ENCODE measurements at regions not wholly inside any gene's neighbourhood (a gene's known extent, or its start where the extent isn't known, plus 50 kb on each side); places are given as distances from the start of the nearest gene placed in this dataset.

GRCh38 chr7:41346878-41347277, 356.0 kb downstream of the INHBA start:
- H3K4me1 ChIP-seq (ENCODE audit: control insufficient read depth, insufficient read depth, low read length), result no peaks in the 10 kb centered on the region
- H3K9me3 ChIP-seq (ENCODE audit: control insufficient read depth, insufficient read depth, low read depth, low read length), result peaks cover 6% of the 10 kb centered on the region; the same call in 1 of the 2 replicates
- H3K27me3 ChIP-seq (ENCODE audit: control insufficient read depth, insufficient read depth, low read length), result no peaks in the 10 kb centered on the region
- H3K27ac ChIP-seq (ENCODE audit: low read depth, low read length), result no peak overlapping the region
- no peak overlapping the region for H3K9ac ChIP-seq (ENCODE audit: low read length)
- no peak overlapping the region for H3K4me3 ChIP-seq (ENCODE audit: low read depth, low read length)
- H3K36me3 ChIP-seq (ENCODE audit: control insufficient read depth, insufficient read depth, low read length), result no peaks in the 10 kb centered on the region

GRCh38 chr7:41339913-41340676, 362.8 kb downstream of the INHBA start:
- Histone ChIP-seq H3K4me1 (ENCODE audit: control insufficient read depth, insufficient read depth, low read length) (no peaks in the 10 kb centered on the region), H3K9me3 (ENCODE audit: control insufficient read depth, insufficient read depth, low read depth, low read length) (no peaks in the 10 kb centered on the region), H3K27me3 (ENCODE audit: control insufficient read depth, insufficient read depth, low read length) (no peaks in the 10 kb centered on the region), H3K36me3 (ENCODE audit: control insufficient read depth, insufficient read depth, low read length) (no peaks in the 10 kb centered on the region), H3K9ac (ENCODE audit: low read length) (no peak overlapping the region), H3K27ac (ENCODE audit: low read depth, low read length) (no peak overlapping the region), H3K4me3 (ENCODE audit: low read depth, low read length) (no peak overlapping the region)

GRCh38 chr7:41336981-41337380, 365.9 kb downstream of the INHBA start:
- Histone ChIP-seq H3K27ac (ENCODE audit: low read depth, low read length) (no peak overlapping the region), H3K36me3 (ENCODE audit: control insufficient read depth, insufficient read depth, low read length) (no peaks in the 10 kb centered on the region), H3K27me3 (ENCODE audit: control insufficient read depth, insufficient read depth, low read length) (no peaks in the 10 kb centered on the region), H3K4me3 (ENCODE audit: low read depth, low read length) (no peak overlapping the region), H3K9ac (ENCODE audit: low read length) (no peak overlapping the region), H3K9me3 (ENCODE audit: control insufficient read depth, insufficient read depth, low read depth, low read length) (no peaks in the 10 kb centered on the region), H3K4me1 (ENCODE audit: control insufficient read depth, insufficient read depth, low read length) (no peaks in the 10 kb centered on the region)

- Histone ChIP-seq H3K27ac (ENCODE audit: low read depth, low read length) (no peak overlapping the region), H3K4me1 (ENCODE audit: control insufficient read depth, insufficient read depth, low read length) (no peaks in the 10 kb centered on the region), H3K9ac (ENCODE audit: low read length) (no peak overlapping the region), H3K27me3 (ENCODE audit: control insufficient read depth, insufficient read depth, low read length) (no peaks in the 10 kb centered on the region), H3K9me3 (ENCODE audit: control insufficient read depth, insufficient read depth, low read depth, low read length) (no peaks in the 10 kb centered on the region), H3K4me3 (ENCODE audit: low read depth, low read length) (no peak overlapping the region), H3K36me3 (ENCODE audit: control insufficient read depth, insufficient read depth, low read length) (no peaks in the 10 kb centered on the region)
Observed at GRCh38 chr7:41336455-41336952, 366.4 kb downstream of the INHBA start.

GRCh38 chr7:41334071-41334862, 368.6 kb downstream of the INHBA start:
- Histone ChIP-seq H3K4me1 (ENCODE audit: control insufficient read depth, insufficient read depth, low read length) (no peaks in the 10 kb centered on the region), H3K9me3 (ENCODE audit: control insufficient read depth, insufficient read depth, low read depth, low read length) (no peaks in the 10 kb centered on the region), H3K36me3 (ENCODE audit: control insufficient read depth, insufficient read depth, low read length) (no peaks in the 10 kb centered on the region), H3K9ac (ENCODE audit: low read length) (no peak overlapping the region), H3K4me3 (ENCODE audit: low read depth, low read length) (no peak overlapping the region), H3K27me3 (ENCODE audit: control insufficient read depth, insufficient read depth, low read length) (no peaks in the 10 kb centered on the region), H3K27ac (ENCODE audit: low read depth, low read length) (no peak overlapping the region)

GRCh38 chr7:41333511-41333910, 369.4 kb downstream of the INHBA start:
- Histone ChIP-seq H3K9me3 (ENCODE audit: control insufficient read depth, insufficient read depth, low read depth, low read length) (no peaks in the 10 kb centered on the region), H3K27ac (ENCODE audit: low read depth, low read length) (no peak overlapping the region), H3K4me3 (ENCODE audit: low read depth, low read length) (no peak overlapping the region), H3K9ac (ENCODE audit: low read length) (no peak overlapping the region), H3K4me1 (ENCODE audit: control insufficient read depth, insufficient read depth, low read length) (no peaks in the 10 kb centered on the region), H3K27me3 (ENCODE audit: control insufficient read depth, insufficient read depth, low read length) (no peaks in the 10 kb centered on the region), H3K36me3 (ENCODE audit: control insufficient read depth, insufficient read depth, low read length) (no peaks in the 10 kb centered on the region)

GRCh38 chr7:41331194-41331593, 371.7 kb downstream of the INHBA start:
- Histone ChIP-seq H3K9me3 (ENCODE audit: control insufficient read depth, insufficient read depth, low read depth, low read length) (no peaks in the 10 kb centered on the region), H3K27ac (ENCODE audit: low read depth, low read length) (no peak overlapping the region), H3K36me3 (ENCODE audit: control insufficient read depth, insufficient read depth, low read length) (no peaks in the 10 kb centered on the region), H3K27me3 (ENCODE audit: control insufficient read depth, insufficient read depth, low read length) (no peaks in the 10 kb centered on the region), H3K4me1 (ENCODE audit: control insufficient read depth, insufficient read depth, low read length) (no peaks in the 10 kb centered on the region), H3K9ac (ENCODE audit: low read length) (no peak overlapping the region), H3K4me3 (ENCODE audit: low read depth, low read length) (no peak overlapping the region)

- no peak overlapping the region for H3K4me3 ChIP-seq (ENCODE audit: low read depth, low read length)
- no peak overlapping the region for H3K27ac ChIP-seq (ENCODE audit: low read depth, low read length)
- H3K9ac ChIP-seq (ENCODE audit: low read length), result no peak overlapping the region
- H3K9me3 ChIP-seq (ENCODE audit: control insufficient read depth, insufficient read depth, low read depth, low read length), result no peaks in the 10 kb centered on the region
- no peaks in the 10 kb centered on the region for H3K36me3 ChIP-seq (ENCODE audit: control insufficient read depth, insufficient read depth, low read length)
- no peaks in the 10 kb centered on the region for H3K4me1 ChIP-seq (ENCODE audit: control insufficient read depth, insufficient read depth, low read length)
- no peaks in the 10 kb centered on the region for H3K27me3 ChIP-seq (ENCODE audit: control insufficient read depth, insufficient read depth, low read length)
Observed at GRCh38 chr7:41328544-41328943, 374.3 kb downstream of the INHBA start.

- Histone ChIP-seq H3K9ac (ENCODE audit: low read length) (no peak overlapping the region), H3K36me3 (ENCODE audit: control insufficient read depth, insufficient read depth, low read length) (no peaks in the 10 kb centered on the region), H3K4me1 (ENCODE audit: control insufficient read depth, insufficient read depth, low read length) (no peaks in the 10 kb centered on the region), H3K4me3 (ENCODE audit: low read depth, low read length) (no peak overlapping the region), H3K27me3 (ENCODE audit: control insufficient read depth, insufficient read depth, low read length) (no peaks in the 10 kb centered on the region), H3K9me3 (ENCODE audit: control insufficient read depth, insufficient read depth, low read depth, low read length) (no peaks in the 10 kb centered on the region), H3K27ac (ENCODE audit: low read depth, low read length) (no peak overlapping the region)
Observed at GRCh38 chr7:41328131-41328530, 374.8 kb downstream of the INHBA start.

- no peak overlapping the region for H3K4me3 ChIP-seq (ENCODE audit: low read depth, low read length)
- no peaks in the 10 kb centered on the region for H3K4me1 ChIP-seq (ENCODE audit: control insufficient read depth, insufficient read depth, low read length)
- H3K27ac ChIP-seq (ENCODE audit: low read depth, low read length), result no peak overlapping the region
- no peaks in the 10 kb centered on the region for H3K27me3 ChIP-seq (ENCODE audit: control insufficient read depth, insufficient read depth, low read length)
- no peaks in the 10 kb centered on the region for H3K9me3 ChIP-seq (ENCODE audit: control insufficient read depth, insufficient read depth, low read depth, low read length)
- no peaks in the 10 kb centered on the region for H3K36me3 ChIP-seq (ENCODE audit: control insufficient read depth, insufficient read depth, low read length)
- H3K9ac ChIP-seq (ENCODE audit: low read length), result no peak overlapping the region
Observed at GRCh38 chr7:41326616-41327015, 376.3 kb downstream of the INHBA start.

GRCh38 chr7:41323806-41324205, 379.1 kb downstream of the INHBA start:
- no peak overlapping the region for H3K9ac ChIP-seq (ENCODE audit: low read length)
- H3K4me3 ChIP-seq (ENCODE audit: low read depth, low read length), result no peak overlapping the region
- no peaks in the 10 kb centered on the region for H3K36me3 ChIP-seq (ENCODE audit: control insufficient read depth, insufficient read depth, low read length)
- H3K27ac ChIP-seq (ENCODE audit: low read depth, low read length), result no peak overlapping the region
- H3K9me3 ChIP-seq (ENCODE audit: control insufficient read depth, insufficient read depth, low read depth, low read length), result no peaks in the 10 kb centered on the region
- H3K4me1 ChIP-seq (ENCODE audit: control insufficient read depth, insufficient read depth, low read length), result no peaks in the 10 kb centered on the region
- H3K27me3 ChIP-seq (ENCODE audit: control insufficient read depth, insufficient read depth, low read length), result no peaks in the 10 kb centered on the region
